ENCODE measurements at regions not wholly inside any gene's neighbourhood (a gene's known extent, or its start where the extent isn't known, plus 50 kb on each side); places are given as distances from the start of the nearest gene placed in this dataset.

- TF ChIP-seq EZH2phosphoT487 (IDR thresholded peaks at IDR 0.05) (no peak), EZH2 (IDR thresholded peaks at IDR 0.05) (no peak)
- TF ChIP-seq, protein P1, sequence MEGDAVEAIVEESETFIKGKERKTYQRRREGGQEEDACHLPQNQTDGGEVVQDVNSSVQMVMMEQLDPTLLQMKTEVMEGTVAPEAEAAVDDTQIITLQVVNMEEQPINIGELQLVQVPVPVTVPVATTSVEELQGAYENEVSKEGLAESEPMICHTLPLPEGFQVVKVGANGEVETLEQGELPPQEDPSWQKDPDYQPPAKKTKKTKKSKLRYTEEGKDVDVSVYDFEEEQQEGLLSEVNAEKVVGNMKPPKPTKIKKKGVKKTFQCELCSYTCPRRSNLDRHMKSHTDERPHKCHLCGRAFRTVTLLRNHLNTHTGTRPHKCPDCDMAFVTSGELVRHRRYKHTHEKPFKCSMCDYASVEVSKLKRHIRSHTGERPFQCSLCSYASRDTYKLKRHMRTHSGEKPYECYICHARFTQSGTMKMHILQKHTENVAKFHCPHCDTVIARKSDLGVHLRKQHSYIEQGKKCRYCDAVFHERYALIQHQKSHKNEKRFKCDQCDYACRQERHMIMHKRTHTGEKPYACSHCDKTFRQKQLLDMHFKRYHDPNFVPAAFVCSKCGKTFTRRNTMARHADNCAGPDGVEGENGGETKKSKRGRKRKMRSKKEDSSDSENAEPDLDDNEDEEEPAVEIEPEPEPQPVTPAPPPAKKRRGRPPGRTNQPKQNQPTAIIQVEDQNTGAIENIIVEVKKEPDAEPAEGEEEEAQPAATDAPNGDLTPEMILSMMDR (IDR thresholded peaks at IDR 0.05): no peak
These were observed 84.1 kb upstream of the PRR23E start for GRCh38 chr3:127108796-127109195.
